IMR-90 (cell line): ENCODE measurements at regions not wholly inside any gene's neighbourhood (a gene's known extent, or its start where the extent isn't known, plus 50 kb on each side); places are given as distances from the start of the nearest gene placed in this dataset.

Experiments
- ATAC-seq: fragments of 200-7000 bp; cut with Tn5 transposase; 2 replicates; pipeline ENCODE4 v1.9.1; 2020; ENCODE audit warnings: low read depth, mild to moderate bottlenecking, moderate library complexity
- BruUV-seq: library from RNA; stranded (reverse); fragments of 400-500 nt; replicated peaks from 2 replicates; lab custom pipeline; 2021; lab: Mats Ljungman, UMichigan
- CTCF ChIA-PET: fragments of 300-600 bp; formaldehyde crosslinking; extraction: SDS; loops from one replicate; lab custom pipeline; 2021; ENCODE audit warnings: antibody characterized with exemption; lab: Yijun Ruan, JAX
- POLR2A ChIA-PET: fragments of 300-600 bp; sonication (Branson Sonifier 250); formaldehyde crosslinking; loops from one replicate; lab custom pipeline; 2022; ENCODE audit warnings: antibody characterized with exemption; ENCODE audit not compliant: unreplicated experiment; lab: Charles Lee
- DNase-seq: peaks from one replicate; pipeline ENCODE4 v3.0.0; 2013
- H2AFZ ChIP-seq: replicated peaks from 2 replicates; pipeline ENCODE3; 2013; ENCODE audit warnings: low read length, mild to moderate bottlenecking; ENCODE audit not compliant: poor library complexity
- H2AK5ac ChIP-seq: 2 replicates; pipeline ENCODE4 v1.6.1; 2013; ENCODE audit warnings: low read depth, low read length, inconsistent platforms
- H2AK9ac ChIP-seq: replicated peaks from 2 replicates; pipeline ENCODE3; 2013; ENCODE audit warnings: mild to moderate bottlenecking, low read depth, low read length, moderate library complexity; ENCODE audit not compliant: poor library complexity
- H2BK120ac ChIP-seq: 2 replicates; pipeline ENCODE4 v1.6.1; 2013; ENCODE audit warnings: low read depth, low read length, inconsistent platforms
- H2BK15ac ChIP-seq: 3 replicates; pipeline ENCODE4 v1.6.1; 2013; ENCODE audit warnings: low read depth, low read length, inconsistent platforms
- H2BK20ac ChIP-seq: 2 replicates; pipeline ENCODE4 v1.6.1; 2013; ENCODE audit warnings: low read depth, mild to moderate bottlenecking, inconsistent platforms, low read length, moderate library complexity
- H2BK5ac ChIP-seq: 2 replicates; pipeline ENCODE4 v1.6.1; 2013; ENCODE audit warnings: mild to moderate bottlenecking, low read depth, low read length, inconsistent platforms; ENCODE audit not compliant: poor library complexity, severe bottlenecking
- H3K14ac ChIP-seq: replicated peaks from 2 replicates; pipeline ENCODE4 v1.6.1; 2013; ENCODE audit warnings: low read depth, low read length, inconsistent platforms
- H3K18ac ChIP-seq: 2 replicates; pipeline ENCODE4 v1.6.1; 2013; ENCODE audit warnings: low read depth, low read length, control low read depth
- H3K23ac ChIP-seq: 2 replicates; pipeline ENCODE4 v1.6.1; 2013; ENCODE audit warnings: low read depth, low read length, inconsistent platforms
- H3K27ac ChIP-seq: 2 replicates; pipeline ENCODE4 v1.5.1; 2013; ENCODE audit warnings: mild to moderate bottlenecking, control low read depth, low read length; ENCODE audit not compliant: insufficient read depth
- H3K27me3 ChIP-seq: 2 replicates; pipeline ENCODE4 v1.6.1; 2013; ENCODE audit warnings: low read length; ENCODE audit not compliant: control insufficient read depth, insufficient read depth
- H3K36me3 ChIP-seq: 2 replicates; pipeline ENCODE4 v1.6.1; 2013; ENCODE audit warnings: low read length, mixed read lengths; ENCODE audit not compliant: control insufficient read depth, insufficient read depth
- H3K4ac ChIP-seq: 2 replicates; pipeline ENCODE4 v1.6.1; 2013; ENCODE audit warnings: low read depth, low read length, inconsistent platforms
- H3K4me1 ChIP-seq: 2 replicates; pipeline ENCODE4 v1.6.1; 2013; ENCODE audit warnings: low read length, mixed read lengths; ENCODE audit not compliant: control insufficient read depth, insufficient read depth
- H3K4me2 ChIP-seq: 2 replicates; pipeline ENCODE4 v1.6.1; 2013; ENCODE audit warnings: low read depth, mild to moderate bottlenecking, control low read depth, low read length, moderate library complexity
- H3K4me3 ChIP-seq: 2 replicates; pipeline ENCODE4 v1.5.1; 2013; ENCODE audit warnings: low read depth, mild to moderate bottlenecking, control low read depth, low read length, moderate library complexity; ENCODE audit not compliant: insufficient read depth
- H3K56ac ChIP-seq: 2 replicates; pipeline ENCODE4 v1.6.1; 2013; ENCODE audit warnings: low read length, inconsistent platforms; ENCODE audit not compliant: insufficient read depth; ENCODE audit errors: extremely low read depth
- H3K79me1 ChIP-seq, 2 experiments: 2 replicates each; pipeline ENCODE4 v1.6.1; 2013; ENCODE audit warnings: low read length in 2 of 2, inconsistent platforms in 1 of 2, low read depth in 1 of 2
- H3K9ac ChIP-seq: 2 replicates; pipeline ENCODE4 v1.6.1; 2013; ENCODE audit warnings: low read depth, low read length, control low read depth
- H3K9me1 ChIP-seq: 2 replicates; pipeline ENCODE4 v1.6.1; 2013; ENCODE audit warnings: low read length, inconsistent platforms; ENCODE audit not compliant: insufficient read depth
- H3K9me3 ChIP-seq: 2 replicates; pipeline ENCODE4 v1.6.1; 2013; ENCODE audit warnings: low read length; ENCODE audit not compliant: control insufficient read depth, insufficient read depth
- H4K20me1 ChIP-seq: 2 replicates; pipeline ENCODE4 v1.6.1; 2013; ENCODE audit warnings: low read length, inconsistent platforms; ENCODE audit not compliant: insufficient read depth
- H4K5ac ChIP-seq: 2 replicates; pipeline ENCODE4 v1.6.1; 2013; ENCODE audit warnings: mild to moderate bottlenecking, low read depth, low read length, control low read depth
- H4K8ac ChIP-seq, 2 experiments: 2 replicates each; pipeline ENCODE4 v1.6.1; 2013; ENCODE audit warnings: low read depth in 2 of 2, low read length in 2 of 2, control low read depth in 1 of 2, inconsistent platforms in 1 of 2
- H4K91ac ChIP-seq: 2 replicates; pipeline ENCODE4 v1.6.1; 2013; ENCODE audit warnings: low read depth, low read length, inconsistent platforms; ENCODE audit not compliant: insufficient read depth
- BHLHE40 ChIP-seq: fragments of 150-350 bp; IDR thresholded peaks from 2 replicates; pipeline ENCODE4 v1.6.1; 2016; ENCODE audit warnings: mild to moderate bottlenecking, low read depth, low read length
- CEBPB ChIP-seq: IDR thresholded peaks from 2 replicates; pipeline ENCODE4 v1.6.1; 2012; ENCODE audit warnings: low read depth, low read length, improper control_type of control experiment
- CHD1 ChIP-seq: IDR thresholded peaks from 2 replicates; pipeline ENCODE4 v1.6.1; 2012; ENCODE audit warnings: low read depth, low read length, improper control_type of control experiment
- FOS ChIP-seq: fragments of 150-350 bp; IDR thresholded peaks from 2 replicates; pipeline ENCODE4 v1.6.1; 2016; ENCODE audit warnings: low read depth, low read length
- MXI1 ChIP-seq: IDR thresholded peaks from 2 replicates; pipeline ENCODE4 v1.6.1; 2012; ENCODE audit warnings: low read depth, mild to moderate bottlenecking, low read length, moderate library complexity, borderline replicate concordance
- NFE2L2 ChIP-seq: fragments of 150-350 bp; IDR thresholded peaks from 2 replicates; pipeline ENCODE4 v1.6.1; 2016; ENCODE audit warnings: low read depth, mild to moderate bottlenecking, low read length
- POLR2A ChIP-seq: IDR thresholded peaks from 2 replicates; pipeline ENCODE4 v1.6.1; 2012; ENCODE audit warnings: mild to moderate bottlenecking, low read depth, low read length
- RAD21 ChIP-seq: IDR thresholded peaks from 2 replicates; pipeline ENCODE4 v1.6.1; 2012; ENCODE audit warnings: low read length, improper control_type of control experiment
- RFX5 ChIP-seq: IDR thresholded peaks from 2 replicates; pipeline ENCODE4 v1.8.0; 2012; ENCODE audit warnings: low read depth, mild to moderate bottlenecking, low read length, moderate library complexity
- USF2 ChIP-seq: fragments of 150-350 bp; IDR thresholded peaks from 2 replicates; pipeline ENCODE4 v1.6.1; 2017; ENCODE audit warnings: mild to moderate bottlenecking, antibody characterized with exemption, low read length, low read depth
- WGBS, 2 experiments: methylation state at CpG; one replicate each; pipeline versions ENCODE4 v1.1.5 to v1.1.7; 2013; ENCODE audit warnings: missing lambda C conversion rate in 2 of 2; ENCODE audit not compliant: insufficient read length in 1 of 2; ENCODE audit errors: extremely low coverage in 2 of 2; 5-methylcytosine and 5-hydroxymethylcytosine counted together
- dilution Hi-C: fragments of 300-500 bp; cut with HindIII; formaldehyde crosslinking; loops from one replicate; pipeline ENCODE4 v1.14.3; 2018; ENCODE audit warnings: low sequenced_read_pairs; ENCODE audit not compliant: unreplicated experiment
- in situ Hi-C: fragments of 300-500 bp; cut with MboI; formaldehyde crosslinking; loops from 3 replicates; pipeline ENCODE4 v1.14.3; 2019; ENCODE audit warnings: low sequenced_read_pairs, inconsistent platforms, mixed read lengths
- intact Hi-C: fragments of 100-400 bp; cut with micrococcal nuclease; formaldehyde crosslinking; loops from 2 replicates; pipeline ENCODE4 v1.10.0; 2022
- TF ChIP-seq, protein P1 (sequence below): conservative IDR thresholded peaks from 2 replicates; pipeline ENCODE4 v1.5.1; 2012; ENCODE audit warnings: mild to moderate bottlenecking, low read depth, low read length, improper control_type of control experiment

DNA sequence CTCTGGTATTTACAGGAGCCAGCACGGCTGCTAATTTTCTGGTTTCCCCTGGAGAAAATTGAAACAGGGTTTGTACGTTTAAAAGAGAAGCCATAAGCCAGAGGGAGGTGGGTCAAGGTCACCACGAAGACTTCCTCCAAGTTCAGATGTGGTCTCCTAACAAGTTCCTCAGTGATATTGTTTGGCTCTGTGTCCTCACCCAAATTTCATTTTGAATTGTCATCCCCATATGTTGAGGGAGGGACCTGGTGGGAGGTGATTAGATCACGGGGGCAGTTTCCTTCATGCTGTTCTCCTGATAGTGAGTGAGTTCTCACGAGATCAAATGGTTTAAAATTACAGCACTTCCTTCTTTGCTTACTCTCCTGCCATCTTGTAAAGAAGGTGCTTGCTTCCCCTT is 295.4 kb upstream of the DAB1 start:
- WGBS, 2 experiments = no CpG with 5 or more reads among the region's 5 CpGs
- Histone ChIP-seq H4K5ac (no peak overlapping the region), H2AFZ (no peak overlapping the region), H2AK9ac (no peak overlapping the region), H3K79me1 (no peaks in the 10 kb centered on the region), H3K4me3 (no peak overlapping the region), H4K8ac (no peak overlapping the region), H2AK5ac (no peak overlapping the region), H3K14ac (no peak overlapping the region), H3K9me3 (no peaks in the 10 kb centered on the region), H3K9ac (no peak overlapping the region), H3K27me3 (no peaks in the 10 kb centered on the region), H3K18ac (no peak overlapping the region), H3K36me3 (no peaks in the 10 kb centered on the region), H3K27ac (no peak overlapping the region), H4K20me1 (no peaks in the 10 kb centered on the region), H2BK120ac (no peak overlapping the region), H3K23ac (no peak overlapping the region), H2BK20ac (no peak overlapping the region), H3K4me1 (no peaks in the 10 kb centered on the region), H4K91ac (no peak overlapping the region), H2BK5ac (no peak overlapping the region), H3K4me2 (no peak overlapping the region), H3K9me1 (no peaks in the 10 kb centered on the region), H2BK15ac (no peak overlapping the region), H3K56ac (no peak overlapping the region), H3K4ac (no peak overlapping the region)
- intact Hi-C loops = no loop called here
- BruUV-seq = no TSS peak
- no peak for TF ChIP-seq USF2
- no peak for TF ChIP-seq MXI1
- no peak for TF ChIP-seq POLR2A
- TF ChIP-seq FOS = no peak
- TF ChIP-seq RFX5 = no peak
- no peak for TF ChIP-seq RAD21
- TF ChIP-seq, protein P1, sequence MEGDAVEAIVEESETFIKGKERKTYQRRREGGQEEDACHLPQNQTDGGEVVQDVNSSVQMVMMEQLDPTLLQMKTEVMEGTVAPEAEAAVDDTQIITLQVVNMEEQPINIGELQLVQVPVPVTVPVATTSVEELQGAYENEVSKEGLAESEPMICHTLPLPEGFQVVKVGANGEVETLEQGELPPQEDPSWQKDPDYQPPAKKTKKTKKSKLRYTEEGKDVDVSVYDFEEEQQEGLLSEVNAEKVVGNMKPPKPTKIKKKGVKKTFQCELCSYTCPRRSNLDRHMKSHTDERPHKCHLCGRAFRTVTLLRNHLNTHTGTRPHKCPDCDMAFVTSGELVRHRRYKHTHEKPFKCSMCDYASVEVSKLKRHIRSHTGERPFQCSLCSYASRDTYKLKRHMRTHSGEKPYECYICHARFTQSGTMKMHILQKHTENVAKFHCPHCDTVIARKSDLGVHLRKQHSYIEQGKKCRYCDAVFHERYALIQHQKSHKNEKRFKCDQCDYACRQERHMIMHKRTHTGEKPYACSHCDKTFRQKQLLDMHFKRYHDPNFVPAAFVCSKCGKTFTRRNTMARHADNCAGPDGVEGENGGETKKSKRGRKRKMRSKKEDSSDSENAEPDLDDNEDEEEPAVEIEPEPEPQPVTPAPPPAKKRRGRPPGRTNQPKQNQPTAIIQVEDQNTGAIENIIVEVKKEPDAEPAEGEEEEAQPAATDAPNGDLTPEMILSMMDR = no peak
- TF ChIP-seq CEBPB = no peak
- no peak for TF ChIP-seq BHLHE40
- TF ChIP-seq CHD1 = no peak
- TF ChIP-seq NFE2L2 = no peak
- CTCF ChIA-PET = no interaction called here
- no peak for DNase-seq
- no peak for ATAC-seq
- POLR2A ChIA-PET = no interaction called here
- dilution Hi-C loops = no loop called here
- in situ Hi-C loops = no loop called here
